ENCODE measurements at regions not wholly inside any gene's neighbourhood (a gene's known extent, or its start where the extent isn't known, plus 50 kb on each side); places are given as distances from the start of the nearest gene placed in this dataset.

DNA sequence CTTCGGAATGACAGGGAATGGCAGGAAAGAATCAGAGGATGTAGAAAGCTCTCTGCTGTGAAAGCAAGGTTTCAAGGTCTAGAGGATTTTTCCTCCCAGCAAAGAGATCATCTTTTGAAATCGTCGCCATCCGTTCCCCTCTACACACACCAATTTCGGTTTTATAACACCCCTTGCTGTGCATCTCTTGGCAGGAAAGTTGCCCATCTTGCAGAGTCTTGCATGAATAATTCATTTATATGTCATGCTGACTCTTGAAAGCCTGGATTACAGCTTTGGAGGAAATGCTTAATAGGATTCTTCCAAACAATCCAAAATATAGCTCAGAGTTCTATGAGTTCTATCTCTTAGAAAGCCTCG, 262.7 kb downstream of the CHL1 start:
- DNase-seq = no peak

DNA sequence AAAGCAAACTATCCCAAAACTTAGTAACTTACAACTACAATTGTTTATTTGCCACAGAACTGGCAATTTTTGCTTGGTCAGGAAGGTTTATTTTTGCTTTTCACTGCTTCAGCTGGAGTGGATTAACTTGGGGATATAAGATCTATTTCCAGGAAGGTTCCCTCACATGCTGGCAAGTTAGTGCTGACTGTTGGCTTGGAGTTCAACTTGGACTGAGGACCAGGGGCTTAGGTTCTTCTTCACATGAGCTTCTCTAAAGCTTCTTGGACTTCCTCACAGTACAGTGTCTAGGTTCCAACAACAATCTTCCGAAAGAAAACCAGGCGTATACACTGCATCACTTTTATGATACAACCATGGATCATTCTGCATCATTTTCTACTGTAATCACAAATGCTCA, 264.4 kb downstream of the CHL1 start:
- DNase-seq = no peak

DNA sequence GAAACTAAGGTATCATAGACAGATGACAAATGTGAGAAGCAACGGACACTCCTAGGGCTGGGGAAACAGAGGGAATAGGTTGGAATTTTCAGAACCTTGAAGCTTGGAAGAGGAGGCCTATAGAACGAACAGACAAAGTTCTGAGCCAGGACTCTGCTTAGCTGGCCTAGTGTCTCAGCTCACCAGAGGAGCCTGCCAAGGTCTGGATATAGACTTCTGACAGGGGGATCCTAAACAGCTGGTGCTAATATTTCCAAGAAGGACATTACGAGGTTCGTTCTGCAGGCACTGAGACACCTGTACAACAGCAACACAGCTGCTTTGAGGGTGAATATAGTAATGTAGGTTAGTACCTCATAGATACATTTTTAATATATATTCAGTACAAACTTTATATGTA, 266.3 kb downstream of the CHL1 start:
- no peak for DNase-seq

DNA sequence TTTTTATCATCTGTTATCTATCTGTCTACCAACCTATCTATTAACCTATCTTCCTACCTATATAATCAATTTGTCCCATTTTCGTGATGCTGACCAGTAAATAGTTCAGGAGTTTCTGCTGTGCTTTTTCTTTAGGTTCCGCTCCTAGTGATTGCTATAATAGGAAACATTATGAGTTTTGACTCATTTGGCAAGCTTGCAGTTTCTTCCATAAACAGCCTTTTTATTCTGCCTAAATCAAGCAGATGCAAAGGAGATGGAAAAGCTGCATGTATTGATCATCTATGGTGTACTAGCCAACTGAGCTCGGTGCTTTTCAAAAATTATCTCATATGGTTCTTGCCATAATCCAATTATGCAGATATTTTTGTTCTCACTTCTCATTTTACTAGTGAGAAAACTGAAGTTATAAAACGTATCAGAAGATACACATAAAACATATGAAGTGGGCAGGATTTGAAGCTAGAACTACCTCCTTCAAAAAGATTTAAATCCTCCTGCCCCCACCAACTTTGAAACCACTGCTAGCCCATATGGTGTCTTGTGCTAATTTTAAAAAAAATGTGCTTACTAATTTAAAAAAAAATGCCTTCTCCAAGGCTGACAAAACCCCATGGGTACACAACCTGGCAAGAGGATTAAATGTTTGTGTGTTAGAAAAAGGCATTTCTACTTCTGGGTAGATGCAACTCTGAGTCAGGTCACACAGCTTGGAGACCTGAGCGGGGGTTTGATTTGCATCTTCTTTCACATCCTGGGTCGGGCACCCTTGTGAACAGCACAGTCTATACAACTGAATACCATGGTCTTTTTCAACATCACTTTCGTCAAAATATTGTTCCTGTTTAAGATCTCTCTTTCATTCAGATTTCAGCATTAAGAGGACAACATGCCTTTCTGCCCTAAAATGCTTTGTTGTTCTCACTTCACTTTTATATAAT, 267.0 kb downstream of the CHL1 start:
- DNase-seq = no peak

DNA sequence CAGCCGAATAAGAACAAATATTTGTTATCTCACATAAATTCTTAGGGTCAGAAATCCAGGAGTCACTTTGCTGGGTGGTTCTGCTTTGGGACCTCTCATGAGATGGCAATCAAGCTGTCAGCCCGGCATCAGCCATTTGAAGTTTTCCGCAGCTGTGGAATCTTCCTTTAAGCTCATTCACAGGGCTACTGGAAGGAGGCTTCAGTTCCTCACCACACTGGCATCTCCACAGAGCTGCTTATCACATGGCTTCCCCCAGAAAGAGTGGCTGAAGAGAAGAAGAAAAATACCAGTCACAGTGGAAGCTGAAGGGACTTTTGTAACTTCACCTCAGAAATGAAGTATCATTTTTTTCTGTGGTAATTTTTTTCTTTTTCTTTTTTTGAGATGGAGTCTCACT, 267.7 kb downstream of the CHL1 start:
- DNase-seq = no peak

DNA sequence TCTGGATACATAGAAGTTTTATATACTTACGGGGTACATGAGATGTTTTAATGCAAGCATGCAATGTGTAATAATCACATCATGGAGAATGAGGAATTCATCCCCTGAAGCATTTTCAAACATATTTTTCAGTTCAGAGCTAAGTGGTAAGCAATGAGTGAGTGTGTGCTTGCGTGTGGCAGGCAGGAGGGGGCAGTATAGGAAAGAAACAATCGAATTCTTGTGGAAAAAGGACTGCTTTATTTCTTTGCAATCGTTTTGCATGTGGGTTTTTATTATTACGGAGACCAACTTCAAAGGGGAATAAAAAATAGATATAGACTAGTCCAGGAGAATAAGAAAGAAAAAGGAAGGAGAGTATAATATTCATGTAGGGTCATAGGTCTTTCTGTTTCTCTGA, 271.6 kb downstream of the CHL1 start:
- DNase-seq = no peak

DNA sequence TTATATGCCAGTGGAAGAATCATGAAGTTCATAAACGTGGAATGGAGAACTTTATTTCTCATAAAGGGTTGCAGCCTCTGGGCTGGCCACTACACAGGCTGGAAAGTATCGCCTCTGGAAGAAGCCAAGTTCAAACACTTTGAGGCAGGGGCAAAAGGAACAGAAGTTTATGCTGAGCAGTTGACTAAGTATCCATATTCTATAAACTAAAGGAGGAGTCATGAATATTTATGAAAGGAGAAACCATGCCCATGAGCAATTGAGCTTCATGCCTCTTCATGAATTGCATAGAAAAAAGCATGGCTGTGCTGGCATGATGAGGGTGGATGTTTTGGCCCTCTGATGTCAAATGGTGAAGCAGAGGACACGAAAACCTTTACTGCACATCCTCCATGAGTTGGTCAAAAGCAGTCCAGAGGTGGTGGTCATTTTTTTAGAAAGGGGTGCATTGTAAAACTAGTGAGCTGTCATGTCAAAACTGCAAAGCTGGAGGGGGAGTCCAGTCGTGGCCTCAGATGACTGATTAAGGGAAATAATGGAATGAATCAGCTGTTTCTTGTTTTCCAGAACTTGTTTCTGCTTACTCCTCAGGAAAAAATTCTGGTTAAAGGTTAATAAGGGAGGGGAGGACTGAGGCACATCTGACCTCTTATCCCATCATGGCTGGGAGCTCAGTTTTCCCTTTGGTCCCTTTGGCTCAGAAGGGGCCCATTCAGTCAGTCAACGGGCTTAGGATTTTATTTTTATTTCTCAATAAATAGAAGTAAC, 276.7 kb downstream of the CHL1 start:
- DNase-seq = no peak

DNA sequence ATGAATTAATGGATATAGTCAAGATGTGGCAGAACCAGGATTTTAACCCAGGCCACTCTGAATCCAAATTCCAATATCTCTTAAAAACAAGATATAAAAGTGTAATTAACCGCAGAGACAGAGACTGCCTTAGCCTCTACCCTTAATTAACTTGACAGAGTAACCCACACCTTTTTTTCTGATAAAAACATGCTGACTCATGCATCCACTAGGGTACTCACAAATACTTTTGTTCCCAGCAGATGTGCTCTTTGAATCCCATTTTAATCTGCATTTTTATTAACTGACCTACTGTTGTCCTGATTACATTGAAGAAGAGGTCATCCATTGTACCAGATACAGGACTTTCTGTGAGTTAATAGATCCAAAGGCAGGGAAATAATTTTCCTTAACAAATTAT, 278.3 kb downstream of the CHL1 start:
- DNase-seq = no peak

DNA sequence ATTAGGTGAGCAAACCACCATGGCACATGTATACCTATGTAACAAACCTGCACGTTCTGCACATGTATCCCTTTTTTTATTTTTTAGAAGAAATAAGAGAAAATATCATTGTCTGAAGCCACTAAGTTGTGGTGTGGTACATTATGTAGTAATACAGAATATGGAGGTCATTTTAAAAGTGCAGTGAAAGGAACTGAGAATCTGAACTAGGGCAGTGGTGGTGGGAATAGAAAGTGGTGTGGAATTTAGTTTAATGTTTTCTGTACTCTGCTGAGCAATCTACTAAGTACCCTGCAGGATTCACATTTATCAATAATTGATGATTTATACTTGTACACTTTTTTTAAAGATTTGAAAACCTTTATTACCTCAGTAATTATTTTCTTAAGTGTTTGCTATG, 283.5 kb downstream of the CHL1 start:
- DNase-seq = no peak

DNA sequence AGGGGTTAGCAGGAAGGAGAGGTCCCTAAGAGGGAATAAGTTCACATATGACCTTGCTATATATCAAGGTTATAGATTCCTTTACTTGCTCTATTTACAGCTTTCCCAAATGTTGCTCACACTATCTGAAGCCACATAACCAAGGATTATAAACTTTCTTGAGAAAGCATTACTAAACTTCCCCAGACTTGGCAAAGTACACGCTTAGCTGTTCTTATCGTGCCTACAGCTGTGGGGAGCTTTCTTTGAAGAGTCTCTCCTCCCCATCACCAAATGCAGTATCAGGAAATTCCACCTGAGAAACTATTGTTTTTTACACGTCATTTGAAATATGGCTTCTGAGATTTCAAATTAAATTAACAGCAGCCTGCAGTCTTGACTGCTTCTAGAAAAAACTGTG, 284.5 kb downstream of the CHL1 start:
- DNase-seq = no peak

DNA sequence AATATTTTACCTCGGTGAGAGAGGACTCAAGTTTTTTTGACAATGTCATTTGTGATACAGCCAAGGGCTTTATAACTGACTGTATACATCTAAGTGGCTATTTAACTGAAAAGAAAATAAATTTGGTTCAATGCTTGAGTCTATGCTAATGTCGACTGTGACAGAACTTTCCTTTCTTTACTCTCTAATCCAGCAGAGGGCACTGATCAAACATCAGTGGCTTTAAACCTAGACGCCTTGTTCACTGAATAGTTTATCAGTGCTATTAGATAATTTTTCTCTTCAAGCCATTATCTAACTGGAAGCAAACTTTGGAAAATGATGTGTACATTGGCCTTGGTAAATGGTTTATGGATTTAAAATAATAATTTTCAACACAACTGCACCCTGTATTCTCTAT, 285.1 kb downstream of the CHL1 start:
- no peak for DNase-seq

DNA sequence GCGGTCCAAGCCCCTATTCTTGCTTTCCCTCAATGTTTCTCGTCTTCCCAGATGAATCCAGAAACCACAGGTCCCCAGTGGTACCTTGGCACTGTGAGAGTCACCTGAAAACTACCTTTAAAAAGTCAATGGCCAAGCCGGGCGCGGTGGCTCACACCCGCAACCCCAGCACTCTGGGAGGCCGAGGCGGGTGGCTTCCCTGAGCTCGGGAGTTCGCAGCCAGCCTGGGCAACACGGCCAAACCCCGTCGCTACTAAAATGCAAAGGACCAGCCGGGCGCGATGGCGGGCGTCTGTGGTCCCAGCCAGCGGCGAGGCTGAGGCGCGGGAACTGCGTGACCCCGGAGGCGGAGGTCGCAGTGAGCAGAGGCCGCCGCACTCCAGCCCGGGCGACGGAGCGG, 285.9 kb downstream of the CHL1 start:
- DNase-seq = no peak

DNA sequence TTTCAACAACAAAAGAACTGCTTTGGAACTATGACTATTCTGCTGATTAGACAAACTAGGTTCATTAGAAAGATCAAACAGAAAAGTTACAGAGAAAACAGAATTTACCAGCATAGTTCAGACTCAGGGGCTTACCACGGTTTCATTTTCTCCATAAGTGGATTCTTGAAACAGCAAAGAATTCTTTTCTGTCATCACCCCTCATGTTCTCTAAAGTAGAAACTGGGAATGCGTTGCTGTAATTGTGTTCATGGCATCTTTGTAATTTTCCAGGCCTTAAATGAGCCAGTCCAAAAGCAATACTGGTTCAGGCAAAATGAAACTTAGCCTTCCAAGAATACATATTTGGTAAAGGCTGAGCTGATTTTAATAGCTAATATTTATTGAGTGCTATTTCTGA, 287.8 kb downstream of the CHL1 start:
- DNase-seq = no peak

DNA sequence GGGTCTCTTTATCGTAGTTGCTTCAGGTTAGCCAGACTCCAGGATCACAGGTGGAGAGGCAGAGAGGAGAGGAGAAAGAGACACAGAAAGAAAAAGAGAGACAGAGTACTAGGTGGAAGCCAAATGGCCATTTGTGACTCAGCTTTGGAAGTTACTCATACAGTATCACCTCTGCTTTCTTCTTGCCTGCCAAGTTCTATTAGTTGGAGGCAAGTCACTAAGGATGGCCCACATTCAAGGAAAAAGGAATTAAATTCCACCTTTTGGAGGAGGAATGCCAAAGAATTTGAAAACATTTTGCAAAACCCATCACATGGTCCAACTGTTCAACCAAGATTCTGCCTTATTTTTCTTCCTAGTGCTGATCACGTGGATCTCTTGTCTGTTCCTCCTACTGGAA, 291.1 kb downstream of the CHL1 start:
- DNase-seq = no peak

DNA sequence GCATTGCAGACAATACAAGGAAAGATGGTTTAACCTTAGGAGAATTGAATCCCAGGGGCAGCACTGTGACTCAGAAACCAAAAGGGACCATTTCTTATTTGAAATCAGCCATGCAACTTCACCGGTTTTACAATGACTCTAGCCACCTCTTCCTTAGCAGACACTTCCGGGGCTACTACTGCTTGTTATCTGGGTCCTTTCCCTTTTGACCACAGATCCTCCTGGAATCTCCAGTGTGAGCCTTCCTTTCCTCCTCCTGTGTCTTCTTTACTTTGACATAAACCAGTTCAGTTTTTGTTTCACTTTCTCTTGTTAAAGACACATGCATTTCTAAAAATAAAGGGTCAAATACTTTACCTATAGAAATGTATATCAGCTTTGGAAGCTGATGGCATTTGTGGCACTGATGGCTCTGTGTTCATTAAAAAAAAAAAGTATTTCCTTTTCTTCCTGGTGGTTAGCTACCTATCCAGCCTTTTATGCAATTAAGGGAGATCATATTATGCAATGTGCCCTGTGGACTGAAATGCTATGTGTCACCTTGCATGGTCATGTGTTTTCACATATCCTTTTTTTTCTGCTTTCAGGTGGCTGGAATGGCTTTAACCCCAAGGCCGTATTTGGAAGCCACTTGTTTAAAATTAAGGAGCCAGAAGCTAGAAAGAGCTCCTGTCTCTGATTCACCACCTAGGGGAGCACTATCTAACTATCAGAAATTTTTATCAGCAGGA, 296.2 kb downstream of the CHL1 start:
- no peak for DNase-seq

DNA sequence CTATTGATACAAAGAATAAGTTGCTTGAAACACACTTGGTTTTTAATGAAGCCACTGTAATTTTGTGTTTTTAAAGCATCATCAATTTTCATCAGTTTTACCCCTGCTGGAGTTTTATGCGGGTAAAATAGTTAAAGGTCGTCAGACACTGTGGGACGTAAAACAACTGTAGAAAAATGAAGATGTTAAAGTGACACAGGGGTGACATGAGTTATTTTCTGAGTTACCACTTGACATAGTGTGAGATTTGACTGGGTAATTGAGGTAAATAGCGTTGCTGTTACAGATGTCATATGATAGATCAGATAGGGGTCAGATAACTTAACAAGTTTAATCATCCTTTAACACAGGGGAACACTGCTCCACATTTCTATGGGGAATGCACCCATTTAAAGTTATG, 297.6 kb downstream of the CHL1 start:
- DNase-seq = no peak

DNA sequence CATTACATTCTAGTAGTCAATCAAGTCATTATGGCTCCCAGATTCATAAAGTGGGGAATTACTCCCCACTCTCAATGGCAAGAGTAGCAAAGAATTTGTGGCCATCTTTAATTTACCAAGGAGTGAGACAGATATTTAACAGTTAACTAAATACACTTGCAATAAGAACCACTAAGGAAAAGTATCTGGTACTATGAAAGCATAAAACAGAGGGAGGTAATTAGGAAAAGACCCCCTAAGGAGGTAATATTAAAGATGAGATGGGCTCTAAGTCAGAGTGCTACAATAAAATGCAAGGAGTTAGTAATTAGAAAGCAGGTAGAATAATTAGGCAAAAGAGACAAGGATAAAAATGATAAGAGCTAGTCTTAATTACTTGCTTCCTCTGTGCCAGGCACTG, 301.9 kb downstream of the CHL1 start:
- DNase-seq = no peak

DNA sequence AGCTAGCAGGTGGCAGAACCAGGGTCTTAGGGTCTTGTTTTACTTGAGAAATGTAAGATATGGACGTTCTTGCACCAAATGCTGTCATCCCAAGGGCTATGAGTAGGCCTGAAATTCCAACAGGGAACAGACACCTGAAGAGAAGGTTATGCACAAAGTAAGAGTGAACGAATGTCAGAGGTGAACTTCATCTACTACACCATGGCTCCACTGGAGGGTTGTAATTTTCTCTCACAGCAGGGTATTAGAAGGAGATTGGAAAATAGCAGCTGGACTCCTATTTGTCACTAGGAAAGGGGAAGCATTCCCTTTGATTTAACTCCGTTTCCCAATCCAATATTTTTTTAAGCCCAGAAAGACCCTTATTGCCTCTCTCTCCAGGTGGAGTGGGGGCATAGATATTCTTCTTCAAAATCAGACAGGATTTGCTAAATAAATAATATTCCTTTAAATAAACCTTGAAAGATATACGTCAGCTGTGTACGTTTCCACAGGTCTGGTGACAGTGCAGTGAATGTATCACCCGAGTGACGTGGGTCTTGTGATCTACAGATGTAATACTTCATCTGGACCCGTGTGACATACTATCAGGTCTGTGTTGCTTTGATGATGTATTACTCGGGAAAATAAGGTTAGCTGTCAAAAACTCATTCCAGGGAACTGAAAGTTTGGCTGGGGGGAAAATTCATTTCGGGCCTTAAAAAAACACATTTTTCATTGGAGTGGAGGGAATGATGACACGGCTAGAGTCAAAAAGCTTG, 302.6 kb downstream of the CHL1 start:
- DNase-seq = no peak

DNA sequence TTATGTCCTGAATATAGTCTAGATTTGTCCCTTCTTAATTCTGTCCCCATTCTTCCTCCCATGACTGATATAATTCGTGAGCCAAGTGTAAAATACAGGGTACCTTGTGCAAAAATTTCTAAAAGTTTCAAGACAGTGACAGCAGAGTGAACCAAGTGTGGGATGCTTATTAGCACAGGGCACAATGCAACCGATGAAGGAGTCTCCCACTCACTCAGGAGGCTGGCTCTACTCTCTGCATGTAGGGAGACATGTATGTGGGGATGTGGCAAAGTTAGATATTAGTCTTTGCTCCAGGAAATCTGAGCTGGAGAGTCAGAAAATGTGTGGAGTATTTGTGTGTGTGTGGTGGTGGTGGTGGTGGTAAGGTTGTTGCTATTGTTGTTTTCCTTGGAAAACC, 305.9 kb downstream of the CHL1 start:
- no peak for DNase-seq

DNA sequence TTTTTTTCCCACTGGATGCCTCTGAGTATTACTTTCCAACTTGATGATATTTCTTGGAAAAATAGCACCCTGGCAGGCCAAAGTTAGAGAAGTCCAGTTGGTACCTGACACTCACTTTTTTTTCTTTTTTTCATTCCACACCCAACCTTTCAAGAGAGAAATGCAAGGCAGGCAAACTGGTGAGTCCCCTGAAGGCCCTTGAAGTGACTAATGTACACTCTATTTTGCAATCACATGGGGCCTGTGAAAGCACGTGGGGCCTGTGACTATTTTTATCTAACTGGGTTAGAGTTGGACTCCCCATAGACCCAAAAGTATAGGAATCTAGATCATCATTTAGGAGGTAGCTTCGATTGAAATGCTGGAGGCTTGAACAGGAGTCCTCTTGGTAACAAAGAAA, 316.7 kb downstream of the CHL1 start:
- DNase-seq = no peak

DNA sequence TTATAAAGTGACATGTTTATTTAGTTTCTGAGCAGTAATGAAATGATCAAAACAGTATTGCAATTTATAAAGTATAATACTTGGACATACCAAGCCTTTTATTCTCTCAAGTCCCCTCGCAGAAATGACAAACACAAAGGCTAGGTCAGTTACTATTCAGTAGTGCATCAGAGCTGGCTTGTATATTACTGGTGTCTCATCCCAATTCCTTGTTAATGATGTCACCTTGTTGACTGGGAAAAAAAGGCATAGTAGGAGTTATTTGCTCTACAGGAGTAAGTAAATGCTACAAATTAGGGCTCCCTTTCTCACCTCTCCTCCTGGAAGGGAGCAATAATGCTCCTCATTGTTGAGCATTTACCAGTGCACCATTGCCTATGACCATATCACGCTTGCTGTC, 317.6 kb downstream of the CHL1 start:
- DNase-seq = no peak

DNA sequence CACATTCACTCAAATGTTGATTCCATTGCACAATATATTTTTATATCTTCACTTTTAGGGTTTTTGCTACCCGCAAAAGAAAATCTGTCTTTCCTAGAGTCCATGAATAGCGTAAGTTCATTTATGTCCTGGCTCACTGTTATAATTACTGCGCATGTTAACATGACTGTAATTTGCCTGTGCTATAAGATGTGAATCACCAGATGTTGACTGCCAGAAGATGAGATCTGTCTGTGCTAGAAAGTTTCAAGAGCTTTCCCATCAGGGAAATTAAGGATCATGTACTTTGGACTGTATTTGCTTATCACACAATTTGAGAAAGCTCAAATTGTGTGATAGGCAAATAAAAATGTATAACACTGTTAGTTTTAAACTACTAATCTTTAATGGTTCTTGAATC, 322.5 kb downstream of the CHL1 start:
- DNase-seq = no peak

DNA sequence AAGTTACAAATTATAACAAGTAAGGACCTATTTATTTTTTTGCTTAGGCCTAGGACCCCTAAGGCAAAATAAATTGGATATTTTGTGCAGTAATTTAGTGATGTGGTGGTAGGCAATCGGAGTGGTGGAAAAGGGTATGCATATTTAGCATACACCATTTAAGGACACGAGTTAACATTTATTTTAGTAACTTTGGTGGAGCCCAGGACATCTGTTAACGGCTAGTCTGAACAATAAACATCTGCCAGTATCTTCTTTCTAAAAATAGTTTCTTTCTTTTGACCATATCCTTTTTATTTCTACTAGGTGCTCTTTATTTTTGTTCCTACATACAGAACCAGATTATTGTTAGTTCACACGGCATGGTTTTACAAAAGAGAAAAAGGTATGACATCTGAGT, 326.3 kb downstream of the CHL1 start:
- no peak for DNase-seq
